GM20000 (cell line): ENCODE measurements at regions not wholly inside any gene's neighbourhood (a gene's known extent, or its start where the extent isn't known, plus 50 kb on each side); places are given as distances from the start of the nearest gene placed in this dataset.

ENCODE experiments used
- DNase-seq: peaks from one replicate; pipeline ENCODE4 v3.0.0; 2012; ENCODE audit warnings: low spot score
- CTCF ChIP-seq: IDR thresholded peaks from 2 replicates; pipeline ENCODE4 v1.5.1; 2012; ENCODE audit warnings: mild to moderate bottlenecking, control low read depth; ENCODE audit errors: extremely low read depth, missing control alignments

- DNase-seq, result no peak
- TF ChIP-seq CTCF, result no peak
Observed at GRCh38 chr4:55175779-55176231, 50.4 kb upstream of the KDR start.

GRCh38 chr4:55176497-55176896, 51.1 kb upstream of the KDR start:
- DNase-seq, result no peak
- TF ChIP-seq CTCF, result no peak

- no peak for TF ChIP-seq CTCF
- DNase-seq, result no peak
Observed at GRCh38 chr4:55177461-55177860, 52.1 kb upstream of the KDR start.

GRCh38 chr4:55178226-55179005, 53.0 kb upstream of the KDR start:
- no peak for DNase-seq
- TF ChIP-seq CTCF, result no peak

GRCh38 chr4:55181010-55182005, 55.9 kb upstream of the KDR start:
- no peak for DNase-seq
- no peak for TF ChIP-seq CTCF

- DNase-seq, result no peak
- no peak for TF ChIP-seq CTCF
Observed at GRCh38 chr4:55183926-55184599, 58.7 kb upstream of the KDR start.
